ENCODE measurements at regions not wholly inside any gene's neighbourhood (a gene's known extent, or its start where the extent isn't known, plus 50 kb on each side); places are given as distances from the start of the nearest gene placed in this dataset.

- TF ChIP-seq POLR2AphosphoS5 (IDR thresholded peaks at IDR 0.05) (no peak), CTCF (IDR thresholded peaks at IDR 0.05) (no peak), POLR2A (IDR thresholded peaks at IDR 0.05) (no peak), EP300 (IDR thresholded peaks at IDR 0.05) (no peak)
These were observed 389.3 kb upstream of the PCDH9 start for GRCh38 chr13:67619351-67619994.

All from sigmoid colon (tissue), 4 donors.